ENCODE measurements at regions not wholly inside any gene's neighbourhood (a gene's known extent, or its start where the extent isn't known, plus 50 kb on each side); places are given as distances from the start of the nearest gene placed in this dataset.

GRCh38 chr2:216286616-216287231 is 85.6 kb downstream of the MARCHF4 start:
- peak; percentile 32 for DNase-seq (ENCODE audit: low read depth)

GRCh38 chr2:216285701-216286100 is 86.6 kb downstream of the MARCHF4 start:
- DNase-seq (ENCODE audit: low read depth): no peak

DNA sequence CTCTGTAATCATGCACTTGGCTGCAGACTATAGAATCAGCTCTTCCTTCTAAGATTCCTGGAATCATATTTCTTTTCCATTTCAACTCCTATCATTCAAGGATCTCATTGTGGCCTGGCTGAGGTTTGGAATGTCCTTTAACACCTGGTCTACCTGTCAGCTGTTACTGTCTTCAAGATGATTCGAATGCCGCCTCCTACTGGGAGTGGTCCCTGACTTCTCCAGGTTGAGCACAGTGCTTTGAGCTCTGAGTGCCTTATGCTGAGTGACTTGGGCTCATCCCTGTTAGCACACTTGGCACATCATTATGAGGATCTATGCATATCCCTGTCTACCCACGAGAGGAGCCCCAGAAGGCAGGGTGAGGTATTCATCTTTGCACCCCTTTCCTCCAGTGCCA is 87.6 kb downstream of the MARCHF4 start:
- DNase-seq (ENCODE audit: low read depth): no peak

GRCh38 chr2:216283038-216283900 is 89.0 kb downstream of the MARCHF4 start:
- peak; percentile 36 for DNase-seq (ENCODE audit: low read depth)

DNA sequence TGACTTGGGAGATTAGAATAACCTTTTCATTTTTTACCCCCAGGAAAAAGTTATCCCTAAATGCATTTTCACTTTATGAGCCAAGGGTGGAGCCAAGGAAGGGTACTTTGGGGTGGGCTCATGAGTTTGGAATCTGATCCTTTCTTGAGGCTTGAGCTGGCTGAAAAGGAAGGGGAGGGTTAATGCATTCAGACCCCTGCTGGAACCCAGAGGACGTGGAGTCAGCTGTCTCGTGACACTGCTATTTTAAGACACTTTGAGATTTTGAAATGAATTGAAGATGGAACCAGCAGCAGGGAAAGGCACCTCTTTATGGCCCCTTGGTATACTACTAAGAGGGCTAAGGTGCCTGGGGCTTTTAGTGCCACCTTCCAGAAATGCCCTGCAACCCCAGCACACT is 90.4 kb downstream of the MARCHF4 start:
- no peak for DNase-seq (ENCODE audit: low read depth)

- DNase-seq (ENCODE audit: low read depth): no peak
These were observed 91.0 kb downstream of the MARCHF4 start for GRCh38 chr2:216281316-216281715.

DNA sequence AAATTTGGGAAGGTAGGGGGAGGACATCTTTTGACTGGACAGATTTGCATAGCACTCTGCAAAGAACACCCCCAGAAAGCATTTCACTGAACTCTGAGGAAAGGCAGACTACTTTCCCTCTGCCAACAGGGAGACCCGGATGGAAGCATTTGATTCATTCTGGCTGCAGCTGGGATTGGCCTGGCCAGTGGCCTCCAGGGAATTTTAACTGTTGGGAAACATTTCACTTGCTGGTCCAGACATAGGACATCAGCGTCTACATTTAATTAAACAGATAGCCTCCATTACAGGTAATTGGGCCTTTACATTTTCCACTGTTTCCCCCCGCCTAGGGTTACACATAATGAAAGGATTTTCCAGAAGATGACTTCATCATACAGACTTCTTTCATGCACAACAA is 92.8 kb downstream of the MARCHF4 start:
- no peak for DNase-seq (ENCODE audit: low read depth)

DNA sequence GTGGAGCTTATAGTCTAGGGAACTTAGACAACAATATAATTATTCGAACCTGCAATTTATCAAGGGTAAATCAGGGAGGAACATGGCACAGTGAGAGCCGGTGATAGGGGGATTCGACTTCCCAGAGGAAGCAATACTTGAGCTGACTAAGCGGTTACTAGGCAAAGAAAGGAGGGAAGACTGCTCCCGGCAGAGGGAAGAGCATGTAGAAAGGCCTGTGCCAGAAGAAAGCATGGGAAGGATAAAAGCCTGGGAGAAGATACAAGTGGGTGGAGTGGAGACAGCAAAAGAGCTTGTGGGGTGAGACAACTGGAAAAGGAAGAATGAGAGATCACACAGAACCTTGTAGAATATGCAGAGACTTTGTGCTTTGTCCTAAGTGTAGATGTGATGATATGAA is 93.3 kb downstream of the MARCHF4 start:
- DNase-seq (ENCODE audit: low read depth): no peak

DNA sequence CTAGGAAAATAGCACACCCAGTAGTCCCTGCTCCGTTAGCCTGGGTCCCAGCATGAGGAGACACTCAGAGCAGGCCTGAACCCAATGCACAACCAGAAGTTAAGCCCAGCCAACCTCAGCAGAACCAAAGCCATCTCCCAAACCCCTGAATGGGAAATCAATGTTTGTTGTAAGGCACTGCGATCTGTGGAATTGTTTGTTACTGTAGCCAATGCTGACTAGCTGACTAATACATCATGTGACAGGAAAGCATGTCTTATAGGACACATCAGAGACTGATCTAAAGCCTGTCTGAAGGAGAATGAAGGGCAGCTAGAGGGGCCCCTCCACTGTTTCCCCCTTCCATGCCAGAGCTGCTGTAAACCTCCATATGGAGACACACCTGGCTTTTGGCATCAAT is 96.4 kb downstream of the MARCHF4 start:
- DNase-seq (ENCODE audit: low read depth): no peak

- DNase-seq (ENCODE audit: low read depth): no peak
These were observed 98.0 kb downstream of the MARCHF4 start for GRCh38 chr2:216274194-216274840.

GRCh38 chr2:216261042-216261537 is 111.2 kb downstream of the MARCHF4 start:
- no peak for DNase-seq (ENCODE audit: low read depth)

DNA sequence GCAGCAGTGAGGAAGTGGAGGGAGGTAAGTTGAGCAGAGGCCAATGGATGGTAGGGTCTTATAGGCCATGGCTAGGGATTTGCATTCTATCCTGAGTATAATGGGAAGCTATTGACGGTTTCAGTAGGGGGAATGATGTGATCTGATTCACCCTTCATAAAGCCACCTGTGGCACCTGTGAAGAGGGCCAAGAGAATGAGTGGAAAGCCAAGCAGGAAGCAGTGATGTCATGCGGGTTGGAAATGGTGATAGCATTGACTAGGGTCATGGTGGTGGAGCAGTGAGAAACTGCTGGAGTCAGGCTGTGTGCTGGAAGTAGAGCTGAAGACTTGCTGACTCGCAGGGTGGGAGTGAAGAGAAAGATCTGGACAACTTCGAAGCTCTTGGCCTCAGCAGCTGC is 111.7 kb downstream of the MARCHF4 start:
- DNase-seq (ENCODE audit: low read depth): no peak

- DNase-seq (ENCODE audit: low read depth): no peak
These were observed 113.2 kb downstream of the MARCHF4 start for GRCh38 chr2:216259081-216259480.

- no peak for DNase-seq (ENCODE audit: low read depth)
These were observed 115.2 kb downstream of the MARCHF4 start for GRCh38 chr2:216257089-216257488.

All from ELR (cell line).